HG02943 (cell line): ENCODE measurements at regions not wholly inside any gene's neighbourhood (a gene's known extent, or its start where the extent isn't known, plus 50 kb on each side); places are given as distances from the start of the nearest gene placed in this dataset.
"Not testable (repeated sequence)": the region's sequence is repeated elsewhere in the genome, so short reads cannot be mapped to it uniquely, and the experiment has no call there.

ENCODE experiments used
- ATAC-seq: cut with Tn5 transposase; IDR thresholded peaks from one replicate; pipeline ENCODE4 v1.9.1; 2021; ENCODE audit warnings: mild to moderate bottlenecking, low read depth, moderate library complexity; ENCODE audit not compliant: unreplicated experiment

DNA sequence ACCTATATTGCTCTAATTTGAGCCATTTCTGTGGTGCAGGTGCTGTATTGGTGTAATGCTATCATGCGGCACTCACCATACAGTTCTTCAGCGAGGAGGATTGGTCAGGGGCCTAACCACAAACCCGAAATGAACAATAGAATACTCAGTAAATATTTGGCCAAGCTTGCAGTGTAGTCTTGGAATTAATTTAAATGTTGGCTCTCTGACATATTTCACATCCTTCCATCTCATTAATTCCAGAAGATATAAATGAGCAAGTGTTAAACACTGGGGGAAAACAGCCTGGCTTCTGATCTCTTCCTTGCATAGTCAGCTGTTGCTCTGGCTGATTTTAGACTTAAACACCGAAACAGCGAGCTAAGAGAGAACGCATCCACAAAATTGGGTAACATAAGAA lies 663.1 kb upstream of the GHITM start:
- ATAC-seq: no peak

DNA sequence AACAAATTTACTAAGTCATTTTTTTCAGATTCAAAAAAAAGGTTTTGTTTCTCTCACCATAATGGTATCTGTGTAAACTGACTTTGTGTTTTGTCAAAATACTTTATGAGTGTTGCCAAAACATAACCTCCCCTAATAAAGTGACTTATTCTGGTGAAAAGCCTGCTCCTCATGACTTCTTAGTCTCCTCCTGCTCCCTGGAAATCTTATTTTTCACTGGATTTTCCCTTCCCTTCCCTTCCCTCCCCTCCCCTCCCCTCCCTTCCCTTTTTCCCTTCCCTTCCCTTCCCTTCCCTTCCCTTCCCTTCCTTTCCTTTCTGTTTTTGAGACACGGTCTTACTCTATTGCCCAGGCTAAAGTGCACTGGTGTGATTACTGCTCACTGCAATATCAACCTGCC lies 650.1 kb upstream of the GHITM start:
- ATAC-seq: no peak

GRCh38 chr10:83492004-83492403 lies 647.3 kb upstream of the GHITM start:
- ATAC-seq: no peak

DNA sequence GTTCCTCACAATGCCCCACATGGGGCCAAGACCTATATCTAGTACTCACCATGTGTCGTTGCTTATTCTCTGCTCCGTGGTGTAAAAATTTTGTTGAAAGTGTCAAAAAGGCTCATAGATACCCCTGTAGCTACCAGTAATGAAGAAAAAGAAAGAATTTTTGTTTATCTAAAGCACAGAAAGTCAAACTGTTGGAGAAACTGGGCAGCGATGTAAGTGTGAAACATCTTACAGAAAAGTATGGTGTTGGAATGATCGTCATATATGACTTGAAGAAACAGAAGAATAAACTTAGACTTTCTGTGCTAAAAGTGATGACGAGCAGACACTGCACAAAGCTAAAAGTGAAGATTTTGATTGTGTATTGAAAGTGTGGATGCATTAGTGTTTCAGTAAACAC lies 626.6 kb upstream of the GHITM start:
- no peak for ATAC-seq

- no peak for ATAC-seq
Measured at GRCh38 chr10:83515001-83515400, 624.3 kb upstream of the GHITM start.

DNA sequence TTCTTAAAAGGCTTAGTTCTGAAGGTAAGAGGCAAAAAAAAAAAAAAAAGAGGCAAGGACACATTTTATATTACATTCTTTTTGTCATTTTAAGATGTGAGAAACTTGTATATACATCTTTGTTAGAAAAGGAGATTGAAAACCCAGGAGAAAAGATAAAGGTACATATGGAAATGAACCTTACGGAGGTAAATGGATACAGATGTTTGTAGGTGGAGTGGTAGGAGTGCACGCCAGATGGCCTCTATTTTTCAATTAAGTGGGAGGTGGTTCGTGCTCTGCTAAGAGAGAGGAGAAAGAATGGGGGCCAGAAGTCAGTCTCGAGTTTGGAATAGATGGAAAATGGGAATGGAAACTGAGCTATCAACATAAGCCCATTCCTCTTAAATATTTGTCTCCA lies 622.5 kb upstream of the GHITM start:
- no peak for ATAC-seq

GRCh38 chr10:83517456-83517855 lies 621.9 kb upstream of the GHITM start:
- no peak for ATAC-seq

DNA sequence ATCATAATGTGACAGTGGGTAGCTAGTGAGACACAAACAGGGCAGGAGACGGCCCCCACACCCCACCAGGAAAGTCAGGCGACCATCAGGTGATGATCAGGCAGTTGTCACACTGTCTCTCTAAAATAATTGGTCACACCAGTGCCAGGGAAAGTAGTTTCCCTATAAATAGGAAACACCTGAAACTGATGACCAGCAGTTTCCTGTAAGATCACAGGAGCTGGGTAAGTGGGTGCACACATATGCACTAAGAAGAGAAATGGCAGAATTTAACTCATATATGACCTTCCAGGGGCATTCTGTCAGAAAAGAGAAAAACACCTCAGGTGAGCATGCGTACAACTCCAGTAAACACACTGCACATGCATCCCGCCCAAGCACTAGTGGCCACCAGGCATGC lies 620.5 kb upstream of the GHITM start:
- no peak for ATAC-seq

DNA sequence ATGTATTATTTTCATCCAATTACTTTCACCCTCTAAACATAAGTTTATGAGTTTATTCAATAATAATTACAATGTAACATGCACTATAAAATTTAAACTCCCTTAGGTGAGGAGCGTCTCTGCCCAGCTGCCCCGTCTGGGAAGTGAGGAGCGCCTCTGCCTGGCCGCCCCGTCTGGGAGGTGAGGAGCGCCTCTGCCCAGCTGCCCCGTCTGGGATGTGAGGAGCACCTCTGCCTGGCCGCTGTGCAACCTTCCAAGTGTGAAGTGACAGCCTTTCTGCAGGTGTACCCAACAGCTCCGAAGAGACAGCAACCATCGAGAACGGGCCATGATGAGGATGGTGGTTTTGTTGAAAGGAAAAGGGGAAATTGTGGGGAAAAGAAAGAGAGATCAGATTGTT lies 618.9 kb upstream of the GHITM start:
- not testable (repeated sequence) for ATAC-seq

- no peak for ATAC-seq
Measured at GRCh38 chr10:83522456-83522855, 616.9 kb upstream of the GHITM start.

DNA sequence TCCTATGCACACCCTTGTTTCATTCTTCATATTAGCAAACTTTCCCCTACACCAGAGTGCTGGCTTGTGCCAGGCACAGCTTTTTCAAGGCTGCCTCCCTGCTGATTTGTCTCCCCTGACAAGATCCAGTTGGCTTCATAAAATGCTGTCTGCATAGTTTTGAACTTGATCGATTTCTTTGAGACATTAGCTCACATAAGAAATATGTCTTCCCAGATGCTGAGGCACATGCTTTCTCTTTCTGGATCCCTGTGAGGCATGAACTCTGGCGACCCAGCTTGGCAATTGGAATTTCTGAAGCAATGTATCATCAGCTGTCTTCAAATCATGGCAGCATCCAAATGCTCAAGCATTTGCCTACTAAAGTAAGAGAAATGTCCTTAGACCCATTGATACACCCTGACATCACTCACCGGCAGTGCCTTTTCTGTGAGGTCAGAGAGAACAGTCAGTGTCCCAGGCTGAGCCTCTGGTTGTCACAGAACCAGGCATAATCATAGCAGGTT lies 616.4 kb upstream of the GHITM start:
- ATAC-seq: no peak

DNA sequence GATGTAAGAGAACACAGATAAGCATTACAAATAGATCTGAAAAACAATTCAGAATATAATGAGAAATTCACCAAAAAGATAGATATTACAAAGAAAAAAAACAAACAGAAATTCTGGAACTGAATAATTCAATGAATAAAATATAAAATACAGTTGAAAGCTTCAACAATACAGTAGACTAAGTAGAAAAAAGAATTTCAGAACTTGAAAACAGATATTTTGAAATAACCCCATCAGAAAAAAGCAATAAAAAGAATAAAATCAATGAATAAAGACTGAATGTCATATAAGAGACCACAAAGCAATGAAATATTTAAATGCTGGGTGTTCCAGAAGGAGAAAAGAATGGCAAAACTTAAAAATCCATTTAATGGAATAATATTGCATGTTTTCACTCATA lies 611.4 kb upstream of the GHITM start:
- ATAC-seq: no peak

DNA sequence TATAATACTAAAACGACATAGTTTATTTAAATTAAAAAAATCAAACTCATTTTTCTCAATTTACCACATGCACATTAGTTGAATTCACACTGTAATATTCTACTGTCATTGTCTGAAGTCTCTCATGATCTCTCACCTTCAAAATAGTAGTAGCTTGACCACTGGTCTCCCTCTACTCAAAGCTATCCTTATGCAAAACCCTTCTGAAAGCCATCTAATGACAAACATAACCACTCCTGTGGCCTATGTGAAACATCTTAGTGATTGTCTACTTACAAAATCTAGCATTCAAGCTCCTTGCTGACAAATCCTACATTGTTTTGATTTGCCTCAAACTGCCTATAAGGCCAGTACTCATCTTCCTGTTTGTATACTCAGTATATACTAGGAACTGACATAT lies 606.0 kb upstream of the GHITM start:
- ATAC-seq: no peak

- no peak for ATAC-seq
Measured at GRCh38 chr10:83536426-83536825, 602.9 kb upstream of the GHITM start.

- ATAC-seq: no peak
Measured at GRCh38 chr10:83538047-83538446, 601.3 kb upstream of the GHITM start.

DNA sequence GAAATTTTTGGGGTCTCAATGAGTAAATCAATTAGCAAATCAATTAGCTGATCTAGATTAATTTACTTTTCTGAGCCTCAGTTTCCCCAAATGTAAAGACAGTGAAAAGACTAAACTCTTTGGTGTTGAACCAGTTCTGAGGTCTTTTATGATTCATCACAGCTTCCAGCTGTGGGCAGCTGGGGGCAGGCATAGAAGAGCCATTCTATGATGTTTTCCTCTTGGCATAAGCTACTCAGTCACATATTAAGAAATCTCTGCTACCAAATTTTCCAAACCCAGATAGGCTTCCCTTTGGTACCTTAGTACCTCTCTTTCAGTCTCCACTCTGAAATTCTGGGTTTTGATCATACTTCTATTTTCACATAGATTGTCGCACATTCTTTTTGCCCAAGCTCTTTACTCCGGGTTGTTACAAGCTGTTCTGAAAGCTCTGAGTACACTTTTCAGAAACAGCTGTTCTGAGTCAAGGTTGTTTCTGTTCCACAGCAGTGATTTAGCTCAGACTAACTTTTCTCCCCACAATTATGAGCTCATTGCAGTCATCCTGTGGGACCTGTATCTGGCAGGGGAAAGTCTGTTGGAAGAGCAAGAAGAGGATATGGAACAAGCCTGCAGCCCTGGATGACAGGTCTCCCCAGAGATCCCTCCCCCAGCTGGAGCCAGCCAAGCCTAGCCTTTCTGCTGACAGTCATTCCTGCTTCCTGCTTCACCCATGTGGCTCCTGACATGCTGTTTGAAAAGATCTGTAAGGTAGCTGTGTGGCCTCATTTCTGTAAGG lies 599.6 kb upstream of the GHITM start:
- ATAC-seq: no peak

DNA sequence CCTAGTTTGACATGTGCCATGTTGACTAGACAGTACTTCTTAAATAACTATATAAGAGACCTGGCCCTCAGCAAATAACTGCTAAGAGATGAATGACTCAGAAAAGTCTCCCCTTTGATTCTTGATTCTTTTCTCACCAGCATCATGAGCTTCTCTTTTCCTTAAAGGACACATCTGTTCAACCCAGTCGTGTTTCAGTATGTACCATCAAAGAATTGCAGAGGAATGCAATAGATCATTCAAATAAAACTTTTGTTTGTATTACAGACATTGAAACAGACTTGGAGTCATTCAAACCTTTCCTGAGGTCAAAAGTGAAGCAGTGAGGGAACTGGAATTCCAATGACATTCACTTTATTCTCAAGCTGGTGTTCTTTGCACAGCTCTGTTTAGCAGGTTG lies 598.3 kb upstream of the GHITM start:
- ATAC-seq: no peak

DNA sequence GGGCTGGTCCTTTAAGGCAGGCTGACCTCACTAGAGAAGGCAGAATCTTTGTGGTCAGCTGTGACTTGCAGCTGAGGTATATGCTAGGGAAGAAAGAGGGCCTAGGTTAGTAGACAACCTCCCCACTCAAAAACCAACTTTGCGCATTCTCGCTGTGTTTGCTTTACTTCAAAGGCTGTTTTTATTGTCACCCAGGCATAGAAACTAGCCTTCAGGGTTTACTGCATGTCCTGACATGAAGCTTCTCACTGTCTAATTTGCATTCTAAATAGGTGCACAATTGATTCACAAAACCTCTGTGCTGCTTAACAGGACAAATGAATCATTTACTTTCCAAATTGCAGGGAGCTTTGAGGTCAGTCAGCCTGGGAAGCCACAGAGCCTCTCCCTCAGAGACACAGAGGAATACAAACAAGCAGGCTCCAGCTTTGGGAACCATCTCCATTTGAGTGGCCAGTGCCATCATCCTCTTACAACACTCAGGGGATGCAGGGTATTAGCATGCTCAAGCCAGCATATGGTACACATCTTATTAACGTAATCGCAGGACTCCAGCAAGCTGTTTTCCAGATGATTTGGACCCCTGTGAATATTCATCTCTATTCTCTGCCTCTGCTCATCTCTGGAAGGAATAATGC lies 596.4 kb upstream of the GHITM start:
- no peak for ATAC-seq

DNA sequence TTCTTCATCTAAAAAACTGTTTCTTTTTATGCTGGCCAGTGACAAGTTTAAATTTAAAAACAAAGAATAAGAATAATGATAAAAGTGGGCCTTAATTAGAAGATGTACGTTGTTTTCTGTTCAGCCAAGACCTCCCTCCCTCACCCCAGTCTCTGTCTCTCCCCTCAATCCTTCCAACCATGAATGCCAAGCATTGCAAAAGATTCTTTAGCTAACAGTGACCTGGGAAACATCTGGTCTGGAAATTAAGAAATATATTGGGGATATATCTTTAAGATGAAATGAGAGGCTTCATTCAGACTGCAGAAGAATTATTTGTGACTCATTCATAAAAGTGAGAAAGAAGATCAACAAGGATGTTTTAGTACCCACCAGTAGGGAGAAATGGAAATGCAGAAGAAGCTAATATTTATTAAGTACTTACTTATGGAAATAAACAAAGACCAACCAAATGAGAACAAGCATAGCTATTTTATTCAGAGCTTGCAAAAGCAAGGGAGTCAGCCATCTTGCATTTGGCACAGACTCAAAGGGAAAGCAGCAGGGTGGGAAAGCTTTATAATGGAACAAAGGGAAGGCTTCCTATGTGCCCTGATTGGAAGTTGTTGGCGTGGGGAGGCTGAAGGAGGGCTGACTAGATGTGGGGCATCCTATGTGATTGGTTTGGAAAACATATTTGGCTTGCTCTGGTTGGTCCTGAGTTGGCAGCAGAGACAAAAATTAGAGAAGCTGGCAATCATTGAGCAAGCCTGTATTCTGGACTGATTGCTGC lies 595.4 kb upstream of the GHITM start:
- no peak for ATAC-seq

DNA sequence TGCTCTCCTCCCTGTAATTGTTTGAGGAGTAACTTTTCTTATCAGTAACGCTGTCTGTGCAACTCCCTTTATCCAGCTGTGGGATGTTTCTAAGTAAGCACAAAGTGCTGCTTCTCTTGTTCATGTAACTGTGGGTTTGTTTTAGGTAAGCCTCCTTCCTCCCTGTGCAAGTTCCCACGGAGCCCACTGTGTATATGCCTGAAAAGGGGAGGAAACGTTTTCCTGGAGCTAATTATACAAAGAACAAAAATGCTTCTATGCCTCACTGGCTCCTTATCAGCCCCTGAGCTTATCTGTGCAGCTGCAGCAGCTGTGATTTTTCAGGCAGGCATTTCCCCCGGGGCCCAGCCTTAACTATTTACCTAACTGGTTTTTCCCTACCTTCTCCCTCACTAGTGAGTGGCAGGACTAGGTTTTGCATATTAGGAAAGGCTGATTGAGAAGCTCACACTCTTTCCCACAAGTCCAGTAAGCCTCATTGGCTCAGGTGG lies 593.4 kb upstream of the GHITM start:
- no peak for ATAC-seq

DNA sequence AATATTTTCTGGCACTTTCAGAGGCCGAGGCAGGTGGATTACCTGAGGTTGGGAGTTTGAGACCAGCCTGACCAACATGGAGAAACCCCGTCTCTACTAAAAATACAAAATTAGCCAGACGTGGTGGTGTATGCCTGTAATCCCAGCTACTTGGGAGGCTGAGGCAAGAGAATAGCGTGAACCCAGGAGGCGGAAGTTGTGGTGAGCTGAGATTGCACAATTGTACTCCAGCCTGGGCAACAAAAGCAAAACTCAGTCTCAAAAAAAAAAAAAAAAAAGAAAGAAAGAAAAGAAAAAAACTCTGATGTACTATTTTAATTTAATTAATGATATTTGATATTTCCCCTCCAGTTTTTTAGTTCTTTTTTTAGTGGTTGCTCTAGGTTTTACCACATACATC lies 588.1 kb upstream of the GHITM start:
- ATAC-seq: not testable (repeated sequence)
